Right cardiac atrium (tissue), 5 donors: ENCODE measurements at regions not wholly inside any gene's neighbourhood (a gene's known extent, or its start where the extent isn't known, plus 50 kb on each side); places are given as distances from the start of the nearest gene placed in this dataset.
A peak's percentile ranks its signal among the peaks of the same experiment; 100 is the strongest.

ENCODE experiments used
- ATAC-seq, 2 donors: fragments of 200-7000 bp; cut with Tn5 transposase; one replicate each; pipeline versions ENCODE4 v1.8.0 to v1.9.1; 2020; ENCODE audit warnings: moderate library complexity in 2 of 2, mild to moderate bottlenecking in 1 of 2
- DNase-seq, 3 donors: peaks; one replicate each; pipeline ENCODE4 v3.0.0-alpha.2; 2020
- H3K27ac ChIP-seq: one replicate; pipeline ENCODE4 v1.5.1; 2013; ENCODE audit warnings: mild to moderate bottlenecking, low read length, control low read depth, moderate library complexity
- H3K27me3 ChIP-seq: one replicate; pipeline ENCODE4 v1.6.1; 2013; ENCODE audit not compliant: control insufficient read depth, insufficient read depth
- H3K4me1 ChIP-seq: one replicate; pipeline ENCODE4 v1.6.1; 2013; ENCODE audit warnings: low read length; ENCODE audit not compliant: control insufficient read depth, insufficient read depth
- H3K4me3 ChIP-seq: one replicate; pipeline ENCODE4 v1.5.1; 2013; ENCODE audit warnings: low read length, control low read depth
- H3K9me3 ChIP-seq: one replicate; pipeline ENCODE4 v1.6.1; 2013; ENCODE audit warnings: low read length; ENCODE audit not compliant: control insufficient read depth
- whole genome bisulfite sequencing: extraction: QIAGEN DNeasy Blood & Tissue Kit; methylation state at CpG from one replicate; pipeline ENCODE4 v1.1.7; 2013; 5-methylcytosine and 5-hydroxymethylcytosine counted together
- intact Hi-C, 4 donors: fragments of 100-400 bp; cut with DNase I; formaldehyde crosslinking; loops; one replicate each; pipeline versions ENCODE4 v1.11.0 to v1.14.0; 2022 to 2023
- microRNA-seq, 2 donors: library from miRNA; unstranded; fragments of <30 nt; microRNA quantifications; one replicate each; pipeline ENCODE4 v1.2.0, GENCODE V29; 2020 to 2021
- donor health status: healthy with polysubstance abuse.
- donor health status: DM: no; HTN: yes; CAD: no.
- donor health status: DM: no; HTN: no; CAD: no.
- donor health status: DM: no; HTN: yes; CAD: no; lungs with severe emphysema.
- donor health status: DM: yes; HTN: yes; CAD: no.

DNA sequence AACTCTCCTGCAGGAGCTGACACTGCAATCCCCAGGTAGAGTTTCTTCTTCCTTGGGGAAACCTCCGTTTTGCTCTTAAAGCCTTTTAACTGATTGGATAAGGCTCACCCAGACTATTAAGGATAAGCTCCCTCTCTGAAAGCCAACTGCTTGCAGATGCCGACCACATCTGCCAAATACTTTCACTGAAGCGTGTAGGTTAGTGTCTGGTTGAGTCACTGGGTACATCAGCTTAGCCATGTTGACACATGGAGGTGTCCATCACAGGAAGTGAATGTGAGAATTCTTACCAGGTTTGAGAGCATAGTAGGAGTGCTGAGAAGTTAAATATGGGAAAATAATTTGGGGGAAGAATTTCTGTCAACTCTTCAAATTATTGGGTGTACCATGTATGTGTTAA lies 202.0 kb downstream of the AJAP1 start:
- ATAC-seq (no peak), DNase-seq (no peak)
- H3K4me1 ChIP-seq = no peaks in the 10 kb centered on the region
- no peaks in the 10 kb centered on the region for H3K27me3 ChIP-seq
- intact Hi-C loops = no loop called here
- H3K9me3 ChIP-seq = no peaks in the 10 kb centered on the region
- 77% methylated on average over 3 of the region's 3 CpGs for WGBS
- no peak overlapping the region for H3K4me3 ChIP-seq
- H3K27ac ChIP-seq = no peak overlapping the region

DNA sequence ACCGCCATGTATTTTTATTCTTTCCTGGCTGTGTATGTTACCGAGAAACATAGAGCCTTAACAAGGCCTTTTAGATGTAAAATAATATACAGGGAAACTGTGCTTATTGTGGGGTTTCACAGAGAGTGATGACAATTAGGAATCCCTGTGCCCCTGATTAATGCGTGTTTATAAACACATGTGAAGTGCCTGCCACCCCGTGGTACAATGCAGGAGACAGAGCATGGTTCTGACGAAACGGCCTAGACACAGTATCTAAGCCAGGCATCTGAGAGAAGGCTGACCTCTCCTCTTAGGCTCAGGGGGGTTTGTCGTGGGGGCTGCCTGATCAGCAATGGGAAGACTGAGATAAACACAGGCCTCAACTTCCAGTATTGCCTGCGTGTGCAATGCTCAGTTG lies 200.0 kb downstream of the AJAP1 start:
- 70% methylated on average over 8 of the region's 8 CpGs for WGBS
- H3K27me3 ChIP-seq = no peaks in the 10 kb centered on the region
- ATAC-seq = no peak
- no peak overlapping the region for H3K27ac ChIP-seq
- no peak overlapping the region for H3K4me3 ChIP-seq
- no peak for DNase-seq
- no peaks in the 10 kb centered on the region for H3K9me3 ChIP-seq
- intact Hi-C loops = no loop called here
- no peaks in the 10 kb centered on the region for H3K4me1 ChIP-seq

DNA sequence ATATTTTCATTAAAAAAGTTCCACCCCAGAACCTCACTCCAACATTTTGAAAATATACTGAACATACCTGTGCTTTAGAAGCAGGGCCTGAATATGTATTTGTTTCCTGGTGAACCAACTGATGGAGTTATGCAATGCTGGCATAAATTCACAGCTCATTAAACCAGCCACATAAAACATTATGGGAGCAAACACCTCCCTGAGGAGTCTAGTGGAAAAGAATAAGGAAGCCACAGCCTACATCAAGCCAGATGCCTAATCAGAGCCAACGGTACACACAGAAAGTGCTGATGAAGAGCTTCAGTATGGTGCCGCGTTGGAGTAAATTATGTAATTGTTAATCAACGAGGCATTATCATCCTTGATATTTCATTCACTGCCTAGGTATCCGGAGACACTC lies 199.5 kb downstream of the AJAP1 start:
- no peak for ATAC-seq
- Histone ChIP-seq H3K4me1 (no peaks in the 10 kb centered on the region), H3K4me3 (no peak overlapping the region), H3K27ac (no peak overlapping the region), H3K27me3 (no peaks in the 10 kb centered on the region), H3K9me3 (no peaks in the 10 kb centered on the region)
- no peak for DNase-seq
- 77% methylated on average over 5 of the region's 5 CpGs for WGBS
- intact Hi-C loops = no loop called here

DNA sequence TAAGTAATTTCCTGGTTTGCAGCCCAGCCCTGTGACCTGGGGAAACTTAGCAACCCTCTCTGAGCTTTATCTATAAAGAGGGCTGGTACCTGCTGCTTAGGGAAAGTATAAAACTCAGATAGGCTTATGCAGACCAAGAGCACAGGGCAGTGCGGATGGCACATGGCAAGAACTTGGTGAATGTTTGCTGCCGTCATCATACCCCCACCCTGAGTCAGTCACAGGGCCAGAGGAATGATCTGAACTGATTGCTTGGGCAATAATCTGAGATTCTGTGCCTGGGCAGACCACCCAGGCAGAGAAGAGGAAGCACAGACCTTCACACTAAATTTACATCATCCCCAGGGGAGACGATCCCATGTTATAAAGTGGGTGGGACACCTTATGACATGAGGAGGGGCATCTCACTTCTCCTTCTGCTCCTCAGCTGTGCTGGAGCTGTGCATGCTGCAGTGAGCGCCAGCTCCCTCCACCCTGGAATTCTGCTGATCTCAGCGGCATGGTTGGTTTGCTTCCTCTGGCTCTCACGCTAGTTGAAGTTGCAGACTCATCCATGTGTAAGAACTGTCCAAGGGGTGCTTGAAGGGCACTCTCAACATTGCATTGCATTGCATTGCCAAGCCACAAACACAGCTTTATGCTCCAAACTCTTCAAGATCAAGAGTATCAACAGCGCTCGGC lies 197.1 kb downstream of the AJAP1 start:
- WGBS = 74% methylated on average over 8 of the region's 8 CpGs
- Histone ChIP-seq H3K4me1 (no peaks in the 10 kb centered on the region), H3K4me3 (no peak overlapping the region), H3K27ac (no peak overlapping the region), H3K27me3 (no peaks in the 10 kb centered on the region), H3K9me3 (no peaks in the 10 kb centered on the region)
- intact Hi-C loops = no loop called here
- ATAC-seq (peak; percentile 37 to 59), DNase-seq (no peak)

DNA sequence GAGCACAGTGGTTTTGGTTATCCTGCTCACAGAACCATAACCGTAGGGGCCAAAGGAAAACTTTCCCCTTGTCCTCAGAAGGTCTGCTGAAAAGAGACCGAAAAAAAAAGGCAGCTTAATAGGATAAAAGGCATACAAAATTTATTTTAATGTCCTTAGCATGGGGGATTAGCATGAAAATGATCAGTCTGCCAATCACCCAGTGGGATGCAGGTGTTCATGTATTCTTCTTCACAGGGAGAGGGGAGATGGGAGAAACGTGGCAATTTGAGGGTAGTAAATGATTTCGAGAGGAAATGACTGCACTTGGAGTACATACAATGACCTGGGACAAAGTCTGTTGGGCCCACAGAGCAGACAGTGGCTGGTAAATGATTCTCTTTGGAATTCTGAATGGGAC lies 194.0 kb downstream of the AJAP1 start:
- ATAC-seq (no peak), DNase-seq (no peak)
- H3K4me1 ChIP-seq = no peaks in the 10 kb centered on the region
- WGBS = 43% methylated on average over 4 of the region's 4 CpGs
- H3K27me3 ChIP-seq = no peaks in the 10 kb centered on the region
- no peaks in the 10 kb centered on the region for H3K9me3 ChIP-seq
- no peak overlapping the region for H3K4me3 ChIP-seq
- H3K27ac ChIP-seq = no peak overlapping the region
- intact Hi-C loops = no loop called here

DNA sequence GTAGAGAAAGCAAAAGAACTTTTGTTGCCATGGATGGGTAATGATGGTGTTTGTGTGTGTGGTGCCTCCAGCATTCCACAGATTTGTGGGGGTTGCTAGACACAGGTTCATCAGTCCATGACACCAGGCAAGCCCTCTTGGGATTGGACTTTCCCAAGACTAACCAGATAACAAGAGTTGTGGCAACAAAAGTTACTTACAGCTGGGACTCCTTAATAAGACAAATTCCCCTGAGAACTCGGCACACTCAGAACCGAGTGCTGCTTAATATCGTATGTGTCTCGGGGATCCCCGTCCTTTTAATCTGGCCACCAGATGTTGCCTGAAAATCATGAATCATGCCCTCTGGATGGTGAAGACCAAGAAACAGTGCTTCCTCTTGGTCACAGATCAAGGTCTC lies 193.3 kb downstream of the AJAP1 start:
- H3K9me3 ChIP-seq = no peaks in the 10 kb centered on the region
- ATAC-seq = no peak
- 66% methylated on average over 5 of the region's 5 CpGs for WGBS

More for the DNA sequence above, 193.3 kb downstream of the AJAP1 start:
- H3K27me3 ChIP-seq = no peaks in the 10 kb centered on the region
- no peak for DNase-seq
- no peak overlapping the region for H3K27ac ChIP-seq
- intact Hi-C loops = no loop called here
- H3K4me1 ChIP-seq = no peaks in the 10 kb centered on the region
- no peak overlapping the region for H3K4me3 ChIP-seq

Small RNA genes lying in the stretch of these regions (microRNA-seq; reads per million reads assigned to microRNA genes)
- gene MIR4417 = 0 reads per million in 2 donors
